ENCODE measurements at regions not wholly inside any gene's neighbourhood (a gene's known extent, or its start where the extent isn't known, plus 50 kb on each side); places are given as distances from the start of the nearest gene placed in this dataset.
"Not testable (repeated sequence)": the region's sequence is repeated elsewhere in the genome, so short reads cannot be mapped to it uniquely, and the experiment has no call there.

GRCh38 chr4:17232566-17233253, 279.2 kb downstream of the QDPR start:
- Mint-ChIP-seq H3K4me1 (no peaks in the 10 kb centered on the region), H3K27ac (no peak overlapping the region), H3K4me3 (no peak overlapping the region), H3K27me3 (peaks cover 3% of the 10 kb centered on the region), H3K9me3 (no peaks in the 10 kb centered on the region), H3K36me3 (ENCODE audit: low read depth) (no peaks in the 10 kb centered on the region)
- no peak for DNase-seq
- intact Hi-C loops (cut with micrococcal nuclease), result no loop called here

- DNase-seq; intact Hi-C loops (cut with micrococcal nuclease); H3K36me3 Mint-ChIP-seq (ENCODE audit: low read depth); H3K27me3 Mint-ChIP-seq; H3K4me3 Mint-ChIP-seq; H3K27ac Mint-ChIP-seq; H3K4me1 Mint-ChIP-seq; H3K9me3 Mint-ChIP-seq: not testable (repeated sequence)
Measured at GRCh38 chr4:17231880-17232475, 279.9 kb downstream of the QDPR start.

- Mint-ChIP-seq H3K4me1 (no peaks in the 10 kb centered on the region), H3K4me3 (no peak overlapping the region), H3K36me3 (ENCODE audit: low read depth) (no peaks in the 10 kb centered on the region), H3K27me3 (no peaks in the 10 kb centered on the region), H3K27ac (no peak overlapping the region), H3K9me3 (no peaks in the 10 kb centered on the region)
- DNase-seq, result no peak
- intact Hi-C loops (cut with micrococcal nuclease), result no loop called here
Measured at GRCh38 chr4:17230727-17231126, 281.2 kb downstream of the QDPR start.

GRCh38 chr4:17220816-17221215, 291.1 kb downstream of the QDPR start:
- Mint-ChIP-seq H3K9me3 (peaks cover 4% of the 10 kb centered on the region), H3K4me1 (no peaks in the 10 kb centered on the region), H3K27me3 (peaks cover 4% of the 10 kb centered on the region), H3K4me3 (no peak overlapping the region), H3K27ac (no peak overlapping the region), H3K36me3 (ENCODE audit: low read depth) (no peaks in the 10 kb centered on the region)
- intact Hi-C loops (cut with micrococcal nuclease), result no loop called here
- no peak for DNase-seq

DNA sequence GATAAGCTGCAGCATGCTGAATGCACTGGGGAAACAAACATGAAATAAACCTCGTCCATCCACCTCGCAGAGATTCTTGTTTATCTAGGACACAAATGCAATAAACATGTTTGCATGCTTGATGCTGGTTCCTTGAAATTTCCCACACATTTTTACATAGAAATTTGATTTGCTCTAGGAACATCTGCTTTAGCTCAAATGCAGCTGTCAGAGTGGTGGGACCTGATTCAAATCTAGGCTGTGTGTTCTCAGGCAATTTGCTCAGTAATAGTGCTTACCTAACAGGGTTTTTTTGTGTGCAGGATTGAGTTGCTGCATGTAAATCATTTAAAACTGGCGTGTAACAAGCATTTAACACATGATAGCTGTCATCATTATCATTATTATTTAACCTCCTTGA, 293.1 kb downstream of the QDPR start:
- DNase-seq, result no peak
- Mint-ChIP-seq H3K9me3 (peaks cover 14% of the 10 kb centered on the region), H3K4me3 (no peak overlapping the region), H3K27me3 (peaks cover 4% of the 10 kb centered on the region), H3K27ac (no peak overlapping the region), H3K4me1 (no peaks in the 10 kb centered on the region), H3K36me3 (ENCODE audit: low read depth) (no peaks in the 10 kb centered on the region)
- intact Hi-C loops (cut with micrococcal nuclease), result no loop called here

GRCh38 chr4:17206829-17207801, 304.8 kb downstream of the QDPR start:
- no peak for DNase-seq
- H3K27ac Mint-ChIP-seq, result no peak overlapping the region
- no peak overlapping the region for H3K4me3 Mint-ChIP-seq
- peaks cover 5% of the 10 kb centered on the region for H3K27me3 Mint-ChIP-seq
- H3K9me3 Mint-ChIP-seq, result peaks cover 10% of the 10 kb centered on the region
- intact Hi-C loops (cut with micrococcal nuclease), result no loop called here
- H3K36me3 Mint-ChIP-seq (ENCODE audit: low read depth), result no peaks in the 10 kb centered on the region
- H3K4me1 Mint-ChIP-seq, result no peaks in the 10 kb centered on the region

DNA sequence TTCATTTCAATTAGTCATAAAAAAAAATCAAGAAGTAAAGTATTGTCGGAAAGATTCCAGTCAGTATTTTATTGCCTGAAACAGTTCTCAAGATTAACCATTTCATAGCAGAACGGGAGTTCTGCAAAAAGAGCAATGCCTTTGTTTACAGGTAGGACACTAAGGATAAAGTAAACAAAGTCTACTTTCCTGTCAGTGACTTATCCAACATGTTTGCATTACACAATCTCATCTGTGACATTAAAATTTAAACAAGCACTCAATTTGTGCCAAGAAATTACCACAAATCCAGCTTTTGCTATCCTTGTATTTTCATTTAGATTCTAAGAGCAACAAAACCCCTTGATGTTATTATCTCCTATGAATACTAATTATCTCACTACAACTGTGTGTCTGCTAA, 306.5 kb upstream of the LDB2 start:
- Mint-ChIP-seq H3K36me3 (ENCODE audit: low read depth) (no peaks in the 10 kb centered on the region), H3K4me3 (no peak overlapping the region), H3K9me3 (peaks cover 10% of the 10 kb centered on the region), H3K4me1 (no peaks in the 10 kb centered on the region), H3K27ac (no peak overlapping the region), H3K27me3 (peaks cover 10% of the 10 kb centered on the region)
- intact Hi-C loops (cut with micrococcal nuclease), result no loop called here
- no peak for DNase-seq

GRCh38 chr4:17203797-17204196, 305.4 kb upstream of the LDB2 start:
- peaks cover 12% of the 10 kb centered on the region for H3K9me3 Mint-ChIP-seq
- H3K36me3 Mint-ChIP-seq (ENCODE audit: low read depth), result no peaks in the 10 kb centered on the region
- H3K27me3 Mint-ChIP-seq, result peaks cover 11% of the 10 kb centered on the region
- no peak overlapping the region for H3K4me3 Mint-ChIP-seq
- H3K27ac Mint-ChIP-seq, result no peak overlapping the region
- no peak for DNase-seq
- no peaks in the 10 kb centered on the region for H3K4me1 Mint-ChIP-seq
- intact Hi-C loops (cut with micrococcal nuclease), result no loop called here

GRCh38 chr4:17197070-17197469, 298.6 kb upstream of the LDB2 start:
- Mint-ChIP-seq H3K4me3 (no peak overlapping the region), H3K9me3 (peaks cover 5% of the 10 kb centered on the region), H3K27me3 (peaks cover 6% of the 10 kb centered on the region), H3K36me3 (ENCODE audit: low read depth) (no peaks in the 10 kb centered on the region), H3K27ac (no peak overlapping the region), H3K4me1 (no peaks in the 10 kb centered on the region)
- intact Hi-C loops (cut with micrococcal nuclease), result no loop called here
- no peak for DNase-seq

DNA sequence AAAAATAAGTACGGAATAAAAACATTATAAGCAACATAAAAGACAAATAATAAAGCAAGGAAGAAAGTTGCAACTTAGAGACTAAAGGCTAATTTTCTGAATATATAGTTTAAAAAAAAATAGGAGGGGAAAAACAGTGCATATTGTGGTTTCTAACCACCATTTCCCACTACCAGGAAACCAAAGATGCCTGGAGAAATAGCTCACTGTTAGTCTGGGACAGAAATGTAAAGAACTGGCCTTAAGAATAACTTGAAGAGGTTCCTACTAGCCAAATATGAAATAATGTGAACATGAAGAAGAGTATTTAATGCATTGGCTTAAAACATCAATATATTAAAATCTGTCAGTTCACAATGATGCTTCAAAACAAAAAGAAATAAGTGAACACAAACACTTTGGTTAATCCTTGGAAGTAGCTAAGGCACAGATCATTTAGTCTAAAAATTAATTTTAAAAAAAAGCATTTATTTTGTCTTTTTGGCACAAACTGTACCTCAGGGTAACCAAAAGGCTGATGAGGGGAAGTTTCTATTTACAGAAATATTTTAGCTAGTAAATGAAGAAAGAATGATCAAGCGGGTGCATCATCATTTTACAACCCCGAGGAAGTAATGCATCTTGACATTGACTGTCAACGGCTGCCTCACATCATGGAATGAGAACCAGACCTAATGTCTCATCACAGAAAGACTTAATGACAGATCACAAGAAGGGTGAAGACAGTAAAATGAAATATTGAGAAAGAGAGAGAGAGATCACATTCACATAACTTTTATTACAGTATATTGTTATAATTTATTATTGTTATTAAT, 297.2 kb upstream of the LDB2 start:
- DNase-seq, result no peak
- Mint-ChIP-seq H3K36me3 (ENCODE audit: low read depth) (no peaks in the 10 kb centered on the region), H3K9me3 (peaks cover 5% of the 10 kb centered on the region), H3K27me3 (peaks cover 2% of the 10 kb centered on the region), H3K27ac (no peak overlapping the region), H3K4me1 (no peaks in the 10 kb centered on the region), H3K4me3 (no peak overlapping the region)
- intact Hi-C loops (cut with micrococcal nuclease), result no loop called here

DNA sequence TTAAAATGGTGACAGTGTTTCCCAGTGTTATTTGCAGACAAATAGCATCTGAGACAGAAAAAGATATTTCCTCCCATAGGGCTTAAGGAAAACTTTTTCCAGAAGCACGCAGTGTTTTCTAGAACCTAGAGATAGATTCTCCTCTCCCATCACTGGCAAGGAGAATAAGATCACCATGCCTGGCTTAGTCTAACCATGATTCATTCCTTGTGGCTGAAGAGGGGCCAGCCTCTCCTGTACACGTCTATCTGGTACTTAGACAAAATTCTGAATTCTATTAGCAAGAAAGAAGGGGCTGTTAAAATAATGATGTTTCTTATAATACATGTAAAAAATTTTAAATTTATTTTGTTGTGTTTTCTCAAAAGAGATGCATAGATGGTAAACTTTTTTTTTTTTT, 296.1 kb upstream of the LDB2 start:
- no peak for DNase-seq
- H3K4me1 Mint-ChIP-seq, result no peaks in the 10 kb centered on the region
- peaks cover 5% of the 10 kb centered on the region for H3K9me3 Mint-ChIP-seq
- peaks cover 2% of the 10 kb centered on the region for H3K27me3 Mint-ChIP-seq
- H3K27ac Mint-ChIP-seq, result no peak overlapping the region
- no peaks in the 10 kb centered on the region for H3K36me3 Mint-ChIP-seq (ENCODE audit: low read depth)
- H3K4me3 Mint-ChIP-seq, result no peak overlapping the region
- intact Hi-C loops (cut with micrococcal nuclease), result no loop called here

- no peaks in the 10 kb centered on the region for H3K27me3 Mint-ChIP-seq
- no peak for DNase-seq
Measured at GRCh38 chr4:17189759-17190158, 291.3 kb upstream of the LDB2 start.

DNA sequence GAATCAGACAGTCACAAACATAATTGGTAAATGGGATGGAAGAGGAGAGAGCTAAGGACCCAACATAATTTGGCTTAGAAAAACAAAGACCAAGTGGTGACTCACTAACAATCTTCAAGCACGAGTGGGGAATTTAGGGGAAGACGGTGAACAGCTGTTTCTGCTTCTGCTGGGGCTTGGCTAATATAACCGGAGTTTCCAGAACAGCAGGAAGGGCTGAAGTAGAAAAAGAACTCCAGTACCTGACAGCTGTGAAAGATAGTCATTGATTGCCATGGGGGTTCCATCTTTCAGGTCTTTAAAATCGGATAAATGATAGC, 290.9 kb upstream of the LDB2 start:
- no peak for DNase-seq
- Mint-ChIP-seq H3K4me3 (no peak overlapping the region), H3K36me3 (ENCODE audit: low read depth) (no peaks in the 10 kb centered on the region), H3K27ac (no peak overlapping the region), H3K9me3 (peaks cover 4% of the 10 kb centered on the region), H3K27me3 (no peaks in the 10 kb centered on the region), H3K4me1 (no peaks in the 10 kb centered on the region)
- intact Hi-C loops (cut with micrococcal nuclease), result no loop called here

More at GRCh38 chr4:17189759-17190158, 291.3 kb upstream of the LDB2 start:
- intact Hi-C loops (cut with micrococcal nuclease), result no loop called here
- Mint-ChIP-seq H3K27ac (no peak overlapping the region), H3K36me3 (ENCODE audit: low read depth) (no peaks in the 10 kb centered on the region), H3K9me3 (peaks cover 4% of the 10 kb centered on the region), H3K4me3 (no peak overlapping the region), H3K4me1 (no peaks in the 10 kb centered on the region)

All from activated CD4-positive, alpha-beta T cell treated with anti-CD3 and anti-CD28 coated beads, Interleukin-2, amount 10 ng/mL, durations not matched to agents 24 days and 14 days (primary cell).